MCF 10A (cell line): ENCODE measurements at regions not wholly inside any gene's neighbourhood (a gene's known extent, or its start where the extent isn't known, plus 50 kb on each side); places are given as distances from the start of the nearest gene placed in this dataset.

Experiments used
- BruUV-seq: library from RNA; stranded (reverse); fragments of 400-500 nt; replicated peaks from 2 replicates; lab custom pipeline; 2021; lab: Mats Ljungman, UMichigan
- CTCF ChIA-PET: fragments of 300-600 bp; sonication (Branson Sonifier 250); formaldehyde crosslinking; extraction: SDS; loops from one replicate; lab custom pipeline; 2021; ENCODE audit warnings: antibody characterized with exemption, inconsistent platforms; lab: Yijun Ruan, JAX
- POLR2A ChIA-PET: fragments of 300-600, 350-650 bp; sonication (Branson Sonifier 250); formaldehyde crosslinking; extraction: SDS; loops from one replicate; lab custom pipeline; 2020; ENCODE audit warnings: antibody characterized with exemption, inconsistent platforms; lab: Yijun Ruan, JAX
- DNase-seq: peaks from one replicate; pipeline ENCODE4 v3.0.0-alpha.2; 2018; ENCODE audit not compliant: unreplicated experiment
- H3K27ac Mint-ChIP-seq: one replicate; pipeline ENCODE4 v1.8.0; 2022; ENCODE audit warnings: mild to moderate bottlenecking, low read depth, mixed read lengths; ENCODE audit not compliant: unreplicated experiment
- H3K27me3 Mint-ChIP-seq: one replicate; pipeline ENCODE4 v1.8.0; 2022; ENCODE audit warnings: mixed read lengths; ENCODE audit not compliant: insufficient read depth, unreplicated experiment
- H3K36me3 Mint-ChIP-seq: one replicate; pipeline ENCODE4 v1.8.0; 2022; ENCODE audit warnings: mild to moderate bottlenecking, moderate library complexity, mixed read lengths; ENCODE audit not compliant: insufficient read depth, unreplicated experiment
- H3K4me1 Mint-ChIP-seq: one replicate; pipeline ENCODE4 v1.8.0; 2022; ENCODE audit warnings: mixed read lengths; ENCODE audit not compliant: insufficient read depth, unreplicated experiment
- H3K4me3 Mint-ChIP-seq: one replicate; pipeline ENCODE4 v1.8.0; 2022; ENCODE audit warnings: mild to moderate bottlenecking, moderate library complexity, mixed read lengths; ENCODE audit not compliant: unreplicated experiment
- H3K9me3 Mint-ChIP-seq: one replicate; pipeline ENCODE4 v1.8.0; 2022; ENCODE audit warnings: mixed read lengths; ENCODE audit not compliant: unreplicated experiment
- CTCF ChIP-seq: fragments of 200-600 bp; IDR thresholded peaks from one replicate; pipeline ENCODE4 v1.8.0; 2022; ENCODE audit warnings: antibody characterized with exemption, mild to moderate bottlenecking; ENCODE audit not compliant: unreplicated experiment
- intact Hi-C: fragments of 100-400 bp; cut with micrococcal nuclease; formaldehyde crosslinking; loops from 2 replicates; pipeline ENCODE4 v1.14.1; 2022

GRCh38 chr17:77281122-77281903 is 140.5 kb downstream of the SEC14L1 start:
- no TSS peak for BruUV-seq
- Mint-ChIP-seq H3K4me3 (peak overlapping the region; percentile 88), H3K27me3 (no peaks in the 10 kb centered on the region), H3K9me3 (no peaks in the 10 kb centered on the region), H3K36me3 (peaks cover 19% of the 10 kb centered on the region), H3K4me1 (peaks cover 42% of the 10 kb centered on the region), H3K27ac (peak overlapping the region; percentile 83)
- intact Hi-C loops, result no loop called here
- TF ChIP-seq CTCF, result peak; percentile 26
- ChIA-PET POLR2A (interaction anchor here (0.6 to 13.4 kb wide), 8 partner anchors 7 to 196 kb away, joined by 3 to 443 read pairs (median 9); no protein-coding TSS in a partner anchor), CTCF (interaction anchor here (0.6 to 1.6 kb wide), 3 partner anchors 18 to 61 kb away, joined by 3 to 4 read pairs (median 3); no protein-coding TSS in a partner anchor)
- peak; percentile 72 for DNase-seq

- H3K4me3 Mint-ChIP-seq, result peak overlapping the region; percentile 88
- H3K4me1 Mint-ChIP-seq, result peaks cover 48% of the 10 kb centered on the region
- ChIA-PET CTCF (interaction anchor here (0.6 kb wide), 2 partner anchors 24 to 60 kb away, joined by 3 to 4 read pairs; no protein-coding TSS in a partner anchor), POLR2A (interaction anchor here (0.6 to 13.4 kb wide), 8 partner anchors 26 to 192 kb away, joined by 3 to 443 read pairs (median 6); no protein-coding TSS in a partner anchor)
- intact Hi-C loops, result no loop called here
- peak overlapping the region; percentile 83 for H3K27ac Mint-ChIP-seq
- no peak for TF ChIP-seq CTCF
- TSS peak; percentile 20 for BruUV-seq
- H3K9me3 Mint-ChIP-seq, result no peaks in the 10 kb centered on the region
- H3K27me3 Mint-ChIP-seq, result no peaks in the 10 kb centered on the region
- peaks cover 19% of the 10 kb centered on the region for H3K36me3 Mint-ChIP-seq
- peak; percentile 72 for DNase-seq
These were observed 141.2 kb downstream of the SEC14L1 start for GRCh38 chr17:77281904-77282367.

- Mint-ChIP-seq H3K27me3 (no peaks in the 10 kb centered on the region), H3K36me3 (peaks cover 19% of the 10 kb centered on the region), H3K4me3 (peak overlapping the region; percentile 88), H3K4me1 (peaks cover 56% of the 10 kb centered on the region), H3K27ac (peak overlapping the region; percentile 83), H3K9me3 (no peaks in the 10 kb centered on the region)
- CTCF ChIA-PET, result interaction anchor here (0.6 kb wide), 1 partner anchor 25 kb away, joined by 4 read pairs; no protein-coding TSS in a partner anchor
- POLR2A ChIA-PET, result interaction anchor here (0.7 to 13.4 kb wide), 11 partner anchors 27 to 1759 kb away, joined by 3 to 443 read pairs (median 7); no protein-coding TSS in a partner anchor
- intact Hi-C loops, result no loop called here
- no peak for TF ChIP-seq CTCF
- no TSS peak for BruUV-seq
- DNase-seq, result peak; percentile 45
These were observed 142.1 kb downstream of the SEC14L1 start for GRCh38 chr17:77282524-77283515.
